Osteocyte (in vitro differentiated cells): ENCODE measurements at regions not wholly inside any gene's neighbourhood (a gene's known extent, or its start where the extent isn't known, plus 50 kb on each side); places are given as distances from the start of the nearest gene placed in this dataset. TPM values are rescaled to one million over a fixed set of nuclear protein-coding genes. Genes with fewer than 3 reads are reported as not detected.

Source experiments
- DNase-seq: peaks from one replicate; pipeline ENCODE4 v3.0.0; 2021; ENCODE audit warnings: mixed read lengths; ENCODE audit not compliant: unreplicated experiment; ENCODE audit errors: extremely low spot score
- H3K27ac Mint-ChIP-seq: one replicate; pipeline ENCODE4 v1.8.0; 2021; ENCODE audit warnings: mild to moderate bottlenecking, mixed read lengths; ENCODE audit not compliant: unreplicated experiment
- H3K27me3 Mint-ChIP-seq: one replicate; pipeline ENCODE4 v1.8.0; 2021; ENCODE audit warnings: mixed read lengths; ENCODE audit not compliant: unreplicated experiment
- H3K36me3 Mint-ChIP-seq: one replicate; pipeline ENCODE4 v1.8.0; 2021; ENCODE audit warnings: mixed read lengths; ENCODE audit not compliant: unreplicated experiment
- H3K4me1 Mint-ChIP-seq: one replicate; pipeline ENCODE4 v1.8.0; 2021; ENCODE audit warnings: mixed read lengths; ENCODE audit not compliant: unreplicated experiment
- H3K4me3 Mint-ChIP-seq: one replicate; pipeline ENCODE4 v1.8.0; 2021; ENCODE audit warnings: mild to moderate bottlenecking, moderate library complexity, mixed read lengths; ENCODE audit not compliant: unreplicated experiment
- H3K9me3 Mint-ChIP-seq: one replicate; pipeline ENCODE4 v1.8.0; 2021; ENCODE audit warnings: mixed read lengths; ENCODE audit not compliant: unreplicated experiment
- CTCF ChIP-seq: fragments of 200-600 bp; sonication (generic); IDR thresholded peaks from 2 replicates; pipeline ENCODE4 v1.5.0; 2021; ENCODE audit warnings: antibody characterized with exemption, mild to moderate bottlenecking, moderate library complexity
- microRNA-seq: library from miRNA; unstranded; fragments of <30 nt; microRNA quantifications from one replicate; pipeline ENCODE4 v1.1.0, GENCODE V29; 2020; ENCODE audit not compliant: unreplicated experiment

- TF ChIP-seq CTCF = no peak
- Mint-ChIP-seq H3K27me3 (no peaks in the 10 kb centered on the region), H3K27ac (no peak overlapping the region), H3K36me3 (no peaks in the 10 kb centered on the region), H3K4me1 (peaks cover 6% of the 10 kb centered on the region), H3K9me3 (peaks cover under 1% of the 10 kb centered on the region), H3K4me3 (no peak overlapping the region)
- no peak for DNase-seq
Observed at GRCh38 chr2:111716905-111717775, 166.9 kb downstream of the ANAPC1 start.

Small RNA genes lying in the stretch of these regions (microRNA-seq; reads per million reads assigned to microRNA genes)
- not detected for gene MIR4435-2
